ENCODE measurements at regions not wholly inside any gene's neighbourhood (a gene's known extent, or its start where the extent isn't known, plus 50 kb on each side); places are given as distances from the start of the nearest gene placed in this dataset.

GRCh38 chr18:25962919-25963318 is 127.5 kb downstream of the SS18 start:
- no peak for DNase-seq

- no peak for DNase-seq
Measured at GRCh38 chr18:25962176-25962575, 128.2 kb downstream of the SS18 start.

DNA sequence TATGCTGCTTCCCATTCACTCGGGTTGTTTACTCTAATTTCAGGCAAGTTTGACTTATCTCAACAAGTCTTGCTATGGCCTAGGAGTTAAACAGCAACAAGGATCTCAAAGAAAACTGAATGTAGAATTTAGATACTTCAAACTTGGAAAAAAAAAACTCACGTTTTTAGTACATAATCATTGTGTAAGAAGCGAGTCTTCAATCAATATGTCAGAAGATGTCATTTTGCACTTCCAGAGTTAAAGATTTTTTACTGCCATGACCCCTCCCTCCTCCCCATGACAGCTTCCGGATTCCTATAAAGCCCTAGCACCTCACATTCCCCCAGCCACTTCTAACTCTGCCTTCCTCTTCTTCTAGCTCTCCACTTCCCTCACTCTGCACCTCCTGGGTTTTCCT is 133.4 kb downstream of the SS18 start:
- DNase-seq, result no peak

GRCh38 chr18:25953111-25953510 is 137.3 kb downstream of the SS18 start:
- DNase-seq, result no peak

- DNase-seq, result no peak
Measured at GRCh38 chr18:25950321-25950720, 140.1 kb downstream of the SS18 start.

DNA sequence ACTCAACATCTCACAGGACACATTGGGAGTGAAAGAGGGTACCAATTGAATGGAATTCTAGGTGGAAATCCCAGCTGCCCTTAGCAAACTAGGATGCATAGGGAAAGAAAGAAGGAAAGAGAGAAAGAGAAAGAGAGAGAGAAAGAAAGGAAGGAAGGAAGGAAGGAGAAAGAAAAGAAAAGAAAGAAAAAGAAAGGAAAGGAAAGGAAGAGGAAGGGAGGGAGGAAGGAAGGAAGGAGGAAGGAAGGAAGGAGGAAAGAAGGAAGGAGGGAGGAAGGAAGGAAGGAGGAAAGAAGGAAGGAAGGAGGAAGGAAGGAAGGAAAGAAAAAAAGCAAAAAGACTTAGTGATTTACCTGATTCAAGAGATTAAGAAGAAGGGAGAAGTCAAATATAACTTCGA is 143.9 kb downstream of the SS18 start:
- no peak for DNase-seq

DNA sequence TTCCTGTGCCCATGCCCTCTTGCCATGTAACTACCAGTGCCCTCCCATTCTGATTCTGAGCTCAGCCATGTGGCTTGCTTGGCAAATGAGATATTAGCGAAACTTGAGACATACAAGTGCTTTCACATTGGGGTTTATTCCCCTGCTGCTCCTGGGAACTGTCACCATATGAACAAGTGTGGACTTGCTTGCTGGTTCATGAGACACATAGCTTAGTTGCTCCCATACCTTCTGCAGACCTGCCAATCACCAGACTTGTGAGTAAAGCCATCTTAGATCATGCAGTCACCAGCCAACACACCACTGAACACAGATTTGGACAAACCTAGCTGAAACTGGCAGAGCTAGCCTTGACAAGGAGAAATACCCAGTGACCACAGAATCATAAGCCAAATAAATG is 155.1 kb downstream of the SS18 start:
- no peak for DNase-seq

DNA sequence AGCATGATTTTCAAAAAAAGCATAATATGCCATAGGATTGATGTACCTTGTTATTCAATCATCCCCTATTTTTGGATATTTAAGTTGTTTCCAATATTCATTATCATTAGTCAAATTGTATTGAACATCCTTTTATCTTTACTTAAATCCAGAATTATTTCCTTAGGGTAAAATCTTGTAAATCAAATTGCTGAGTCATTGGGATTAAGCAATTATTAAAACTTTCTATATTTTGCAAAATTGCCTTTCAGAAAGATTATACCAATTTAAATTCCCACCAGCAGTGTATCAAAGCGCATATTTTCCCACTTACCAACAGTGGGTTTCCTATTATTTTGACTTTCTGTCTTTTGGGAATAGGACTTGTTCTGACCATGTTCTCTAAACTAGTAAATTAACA is 159.3 kb downstream of the SS18 start:
- DNase-seq, result no peak

DNA sequence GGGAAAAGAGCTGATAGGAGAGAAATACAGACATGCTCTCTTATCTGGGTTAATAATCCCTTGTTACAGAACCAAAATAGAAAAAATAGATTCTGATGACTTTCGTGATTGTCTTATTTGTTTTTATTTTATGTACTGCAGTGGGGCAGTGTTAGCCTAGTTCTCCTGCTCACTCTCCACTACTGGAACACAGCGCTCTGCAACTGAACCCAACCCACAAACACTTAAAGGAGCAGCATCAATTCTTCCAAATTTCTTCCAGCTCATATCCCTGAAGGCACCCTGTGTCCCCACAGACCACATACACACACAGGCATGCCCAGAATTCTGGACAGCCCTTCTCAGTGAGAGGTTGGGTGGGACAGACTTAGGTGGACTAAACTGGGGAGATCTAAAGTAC is 160.6 kb downstream of the SS18 start:
- no peak for DNase-seq

DNA sequence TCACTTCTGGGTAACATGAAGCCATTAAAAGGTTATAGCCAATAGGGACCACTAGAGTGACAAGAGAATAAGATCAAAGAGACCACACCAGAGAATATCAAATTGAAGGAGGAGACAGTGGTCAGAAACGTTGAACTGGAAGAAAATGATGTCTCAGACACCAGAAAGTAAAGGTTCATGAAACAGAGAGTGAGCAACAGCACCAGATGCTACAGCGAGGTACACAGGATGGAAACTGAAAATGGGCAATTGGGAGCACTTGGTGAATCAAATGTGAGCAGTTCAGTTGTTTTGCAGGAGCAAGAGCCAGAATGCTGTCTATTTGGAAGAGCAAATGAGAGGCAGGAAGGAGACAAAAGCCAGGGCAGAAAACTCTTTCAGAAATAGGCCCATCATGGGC is 162.6 kb downstream of the SS18 start:
- DNase-seq, result no peak

GRCh38 chr18:25923193-25923592 is 167.2 kb downstream of the SS18 start:
- DNase-seq, result no peak

DNA sequence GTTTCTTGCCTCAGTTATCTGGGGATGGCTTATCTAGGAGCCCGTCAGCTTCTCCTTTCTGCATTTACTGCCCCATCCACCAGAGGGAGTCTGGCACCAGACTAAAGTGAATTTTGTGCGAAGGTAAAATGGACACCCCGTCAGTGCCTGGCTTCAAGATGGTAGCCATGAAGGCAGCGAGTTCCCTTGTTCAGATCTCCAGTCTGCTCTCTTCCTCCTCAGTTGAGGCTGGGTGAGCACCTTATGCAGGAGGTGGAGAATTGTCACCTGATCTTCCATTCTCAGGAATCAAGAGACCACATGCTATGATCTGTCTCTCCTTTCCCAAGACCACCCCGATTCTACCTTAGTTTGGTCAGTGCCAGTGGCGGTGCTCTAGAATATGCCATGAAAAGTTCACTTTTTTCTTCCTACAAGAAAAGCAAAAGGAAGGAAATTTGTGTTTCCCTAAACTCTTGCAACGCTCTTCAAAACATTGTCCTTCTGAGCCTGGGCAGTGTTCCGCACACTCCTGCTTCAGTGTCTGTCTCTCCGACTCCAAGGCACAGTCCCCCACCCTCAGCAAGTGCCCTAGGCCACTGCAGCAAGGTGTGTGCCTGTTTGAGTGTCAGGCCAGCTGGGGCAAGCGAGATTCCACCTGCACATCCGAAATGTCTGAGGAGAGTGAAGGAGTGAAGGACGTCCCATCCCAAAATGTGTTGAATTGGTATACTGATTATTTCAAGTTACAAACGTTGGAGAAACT is 168.6 kb downstream of the SS18 start:
- DNase-seq, result peak; percentile 57

DNA sequence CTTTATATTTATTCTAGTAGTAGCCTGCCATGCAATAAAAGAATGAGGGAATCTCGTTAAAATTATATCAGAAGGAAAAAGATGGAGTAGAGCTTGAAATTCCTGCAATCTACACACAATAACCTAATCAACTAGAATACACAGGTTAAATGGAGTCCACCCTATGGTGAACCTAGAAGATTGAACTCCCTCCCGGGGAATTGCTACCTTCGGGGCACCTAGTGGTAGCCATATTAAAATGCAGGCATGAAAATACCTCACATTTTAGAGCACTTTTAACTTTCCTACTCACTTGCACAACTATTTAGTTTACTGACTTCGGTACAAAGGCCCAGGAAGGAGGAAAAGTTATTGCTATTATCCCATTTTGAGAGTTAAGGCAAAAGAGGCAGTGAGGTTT is 174.5 kb downstream of the SS18 start:
- DNase-seq, result no peak

GRCh38 chr18:25898965-25899364 is 191.4 kb downstream of the SS18 start:
- DNase-seq, result no peak

GRCh38 chr18:25896956-25897355 is 193.5 kb downstream of the SS18 start:
- DNase-seq, result no peak

GRCh38 chr18:25896178-25896780 is 194.1 kb downstream of the SS18 start:
- no peak for DNase-seq

DNA sequence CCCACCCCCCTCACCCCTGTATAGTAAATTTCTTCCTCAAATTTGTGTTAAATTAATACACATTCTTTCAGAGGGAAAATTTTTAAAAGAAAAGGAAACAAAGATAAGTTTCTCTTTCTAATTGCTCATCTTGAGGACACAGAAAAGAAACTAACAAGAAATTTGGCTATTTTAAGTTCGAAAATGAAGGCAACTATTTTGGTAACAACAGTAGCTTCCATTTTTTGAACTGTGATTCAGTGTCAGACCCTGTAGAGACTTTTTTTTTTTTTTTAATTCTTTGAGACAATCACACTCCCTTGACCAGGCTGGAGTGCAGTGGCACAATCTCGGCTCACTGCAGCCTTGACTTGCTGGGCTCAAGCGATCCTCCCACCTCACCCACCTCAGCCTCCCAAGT is 194.9 kb downstream of the SS18 start:
- DNase-seq, result no peak

GRCh38 chr18:25886283-25886682 is 204.1 kb downstream of the SS18 start:
- DNase-seq, result no peak

GRCh38 chr18:25883091-25883490 is 207.3 kb downstream of the SS18 start:
- DNase-seq, result no peak

GRCh38 chr18:25881149-25881548 is 209.3 kb downstream of the SS18 start:
- no peak for DNase-seq

- no peak for DNase-seq
Measured at GRCh38 chr18:25880441-25880840, 210.0 kb downstream of the SS18 start.

DNA sequence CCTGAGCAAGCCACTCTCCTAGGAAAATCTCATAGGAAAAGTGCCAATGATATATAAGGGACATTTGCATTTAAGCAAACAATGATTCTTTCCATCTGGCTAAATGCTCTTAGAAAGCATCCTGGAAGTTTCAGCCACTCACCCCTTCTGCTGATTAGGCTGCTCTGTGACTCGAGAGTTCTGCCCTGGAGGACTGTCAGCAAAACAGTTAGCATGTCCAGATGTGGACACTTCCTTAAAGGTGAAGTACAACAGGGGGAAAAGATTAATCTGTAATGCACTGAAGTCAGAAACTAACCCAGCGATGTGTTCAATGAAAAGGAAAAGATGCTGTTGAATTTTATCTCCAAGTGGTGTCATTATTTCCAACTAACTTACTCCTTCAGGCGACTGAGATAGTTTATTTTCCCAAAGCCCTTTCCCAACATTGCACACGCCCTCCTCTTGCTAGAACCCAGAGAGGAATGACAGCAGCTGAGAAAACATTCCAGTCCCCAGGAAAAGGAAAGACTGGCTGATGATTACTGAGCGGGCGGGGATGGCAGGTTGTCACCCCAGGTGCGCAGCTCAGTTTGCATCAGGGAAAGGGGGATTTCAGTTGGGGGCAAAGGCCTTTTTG is 214.0 kb downstream of the SS18 start:
- DNase-seq, result no peak

- DNase-seq, result no peak
Measured at GRCh38 chr18:25875551-25876240, 214.7 kb downstream of the SS18 start.

DNA sequence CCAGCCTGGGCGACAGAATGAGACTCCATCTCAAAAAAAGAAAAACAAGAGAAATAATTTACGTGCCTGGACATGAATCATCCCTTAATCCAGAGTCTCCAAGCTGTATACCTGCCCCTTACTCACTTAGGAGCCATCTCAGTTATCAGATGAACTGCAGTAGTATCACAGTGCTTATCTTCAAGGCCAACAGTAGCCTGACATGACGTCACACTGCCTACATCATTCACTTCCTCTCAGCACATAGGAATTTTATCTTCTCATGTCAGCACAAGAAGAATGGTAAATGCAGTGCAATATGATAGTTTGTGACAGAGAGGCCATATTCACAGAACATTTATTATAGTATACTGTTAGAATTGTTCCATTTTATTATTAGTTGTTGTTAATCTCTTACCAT is 216.6 kb downstream of the SS18 start:
- no peak for DNase-seq

All from activated CD8-positive, alpha-beta memory T cell treated with anti-CD3 and anti-CD28 coated beads, Interleukin-2, amount 50 U/mL, for 48 hours (primary cell).